Natural killer cell (primary cell): ENCODE measurements at regions not wholly inside any gene's neighbourhood (a gene's known extent, or its start where the extent isn't known, plus 50 kb on each side); places are given as distances from the start of the nearest gene placed in this dataset.
"Not testable (repeated sequence)": the region's sequence is repeated elsewhere in the genome, so short reads cannot be mapped to it uniquely, and the experiment has no call there.

Experiments
- ATAC-seq, 3 donors: fragments of 150-1000 bp in 2 of 3; fragments of 200-7000 bp in 1 of 3; cut with Tn5 transposase; 1 replicate in 1 of 3; 2 replicates in 2 of 3; pipeline ENCODE4 v1.10.0; 2021; ENCODE audit warnings: mild to moderate bottlenecking in 2 of 3, moderate library complexity in 2 of 3
- DNase-seq, 2 donors: peaks; one replicate each; pipeline versions ENCODE4 v3.0.0 to v3.0.0-alpha.2; 2013 to 2021; ENCODE audit warnings: mixed read lengths in 1 of 2
- H3K27ac ChIP-seq: one replicate; pipeline ENCODE4 v1.5.1; 2013; ENCODE audit warnings: mild to moderate bottlenecking, low read length
- H3K27me3 ChIP-seq: one replicate; pipeline ENCODE4 v1.6.1; 2013; ENCODE audit warnings: low read length; ENCODE audit not compliant: control insufficient read depth, insufficient read depth
- H3K36me3 ChIP-seq: one replicate; pipeline ENCODE4 v1.6.1; 2013; ENCODE audit warnings: low read length; ENCODE audit not compliant: control insufficient read depth, insufficient read depth
- H3K4me1 ChIP-seq: one replicate; pipeline ENCODE4 v1.6.1; 2013; ENCODE audit warnings: low read length; ENCODE audit not compliant: control insufficient read depth, insufficient read depth
- H3K4me3 ChIP-seq: one replicate; pipeline ENCODE4 v1.5.1; 2013; ENCODE audit warnings: low read length
- H3K9me3 ChIP-seq: one replicate; pipeline ENCODE4 v1.6.1; 2013; ENCODE audit warnings: low read length; ENCODE audit not compliant: control insufficient read depth, insufficient read depth
- H3K27ac Mint-ChIP-seq, 2 donors: one replicate each; pipeline ENCODE4 v1.8.0; 2022; ENCODE audit warnings: mild to moderate bottlenecking in 2 of 2, mixed read lengths in 2 of 2, moderate library complexity in 1 of 2
- H3K27me3 Mint-ChIP-seq, 2 donors: one replicate each; pipeline ENCODE4 v1.8.0; 2022; ENCODE audit warnings: low read depth in 2 of 2, mixed read lengths in 2 of 2
- H3K36me3 Mint-ChIP-seq: one replicate; pipeline ENCODE4 v1.8.0; 2022; ENCODE audit warnings: mixed read lengths
- H3K4me1 Mint-ChIP-seq, 2 donors: one replicate each; pipeline ENCODE4 v1.8.0; 2022; ENCODE audit warnings: mixed read lengths in 2 of 2
- H3K4me3 Mint-ChIP-seq: one replicate; pipeline ENCODE4 v1.8.0; 2022; ENCODE audit warnings: mild to moderate bottlenecking, moderate library complexity, mixed read lengths
- H3K9me3 Mint-ChIP-seq, 2 donors: one replicate each; pipeline ENCODE4 v1.8.0; 2022; ENCODE audit warnings: mixed read lengths in 2 of 2
- WGBS: methylation state at CpG from one replicate; pipeline ENCODE4 v1.1.7; 2013; ENCODE audit warnings: missing lambda C conversion rate; ENCODE audit not compliant: insufficient coverage; 5-methylcytosine and 5-hydroxymethylcytosine counted together
- intact Hi-C: fragments of 100-400 bp; cut with micrococcal nuclease; formaldehyde crosslinking; loops from one replicate; pipeline ENCODE4 v1.14.2; 2022
- TF ChIP-seq, protein P1 (sequence below): fragments of 200-600 bp; IDR thresholded peaks from one replicate; pipeline ENCODE4 v1.8.0; 2022; ENCODE audit warnings: antibody characterized with exemption

DNA sequence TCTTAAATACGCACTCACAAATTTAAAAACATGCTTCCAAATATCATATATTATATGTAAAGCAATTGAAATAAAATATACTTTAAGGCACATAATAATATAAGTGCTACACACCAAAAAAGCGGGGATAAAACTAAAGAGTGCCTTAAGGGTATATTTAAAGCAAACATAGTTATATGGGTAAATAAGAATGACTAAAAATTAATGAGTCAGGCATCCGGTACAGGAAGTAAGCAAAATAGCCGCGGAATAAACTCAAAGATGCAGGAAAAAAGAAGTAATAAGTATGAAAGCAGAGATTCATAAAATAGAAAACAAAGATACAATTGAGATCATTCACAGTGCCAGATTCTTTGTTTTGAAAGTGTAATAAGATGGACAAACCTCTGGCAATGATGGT lies 503.5 kb upstream of the SOX11 start:
- intact Hi-C loops, result no loop called here
- Mint-ChIP-seq H3K4me1 (no peaks in the 10 kb centered on the region), H3K9me3 (peaks cover 12 to 15% of the 10 kb centered on the region in 2 donors), H3K27ac (no peak overlapping the region), H3K36me3 (peaks cover 7% of the 10 kb centered on the region), H3K27me3 (no peaks in the 10 kb centered on the region), H3K4me3 (no peak overlapping the region)
- DNase-seq, result no peak
- 90% methylated on average over 4 of the region's 5 CpGs for WGBS
- Histone ChIP-seq H3K4me1 (no peaks in the 10 kb centered on the region), H3K27ac (no peak overlapping the region), H3K9me3 (no peaks in the 10 kb centered on the region), H3K36me3 (no peaks in the 10 kb centered on the region), H3K27me3 (no peaks in the 10 kb centered on the region), H3K4me3 (no peak overlapping the region)
- no peak for ATAC-seq
- TF ChIP-seq, protein P1, sequence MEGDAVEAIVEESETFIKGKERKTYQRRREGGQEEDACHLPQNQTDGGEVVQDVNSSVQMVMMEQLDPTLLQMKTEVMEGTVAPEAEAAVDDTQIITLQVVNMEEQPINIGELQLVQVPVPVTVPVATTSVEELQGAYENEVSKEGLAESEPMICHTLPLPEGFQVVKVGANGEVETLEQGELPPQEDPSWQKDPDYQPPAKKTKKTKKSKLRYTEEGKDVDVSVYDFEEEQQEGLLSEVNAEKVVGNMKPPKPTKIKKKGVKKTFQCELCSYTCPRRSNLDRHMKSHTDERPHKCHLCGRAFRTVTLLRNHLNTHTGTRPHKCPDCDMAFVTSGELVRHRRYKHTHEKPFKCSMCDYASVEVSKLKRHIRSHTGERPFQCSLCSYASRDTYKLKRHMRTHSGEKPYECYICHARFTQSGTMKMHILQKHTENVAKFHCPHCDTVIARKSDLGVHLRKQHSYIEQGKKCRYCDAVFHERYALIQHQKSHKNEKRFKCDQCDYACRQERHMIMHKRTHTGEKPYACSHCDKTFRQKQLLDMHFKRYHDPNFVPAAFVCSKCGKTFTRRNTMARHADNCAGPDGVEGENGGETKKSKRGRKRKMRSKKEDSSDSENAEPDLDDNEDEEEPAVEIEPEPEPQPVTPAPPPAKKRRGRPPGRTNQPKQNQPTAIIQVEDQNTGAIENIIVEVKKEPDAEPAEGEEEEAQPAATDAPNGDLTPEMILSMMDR, result no peak

DNA sequence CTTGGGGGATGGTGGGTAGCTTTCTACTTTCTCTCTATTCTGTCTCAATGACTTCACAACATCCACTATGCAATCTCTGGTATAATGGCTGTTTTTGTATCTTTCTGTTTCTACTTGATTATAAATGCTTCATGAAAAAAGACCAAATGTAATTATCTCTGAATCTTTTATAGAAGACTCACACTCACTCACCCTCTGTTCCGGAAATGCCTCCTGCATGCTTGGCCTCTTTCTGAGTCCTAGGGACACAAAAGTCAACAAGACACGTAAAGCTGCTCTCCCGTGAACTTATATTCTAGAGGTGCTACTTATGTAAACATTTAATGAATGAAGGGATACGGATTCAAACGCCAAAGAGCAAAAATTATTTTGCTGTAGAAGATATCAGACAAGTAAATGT lies 502.2 kb upstream of the SOX11 start:
- TF ChIP-seq, protein P1, result no peak
- DNase-seq (no peak), ATAC-seq (no peak)
- Histone ChIP-seq H3K36me3 (no peaks in the 10 kb centered on the region), H3K27ac (no peak overlapping the region), H3K4me3 (no peak overlapping the region), H3K4me1 (no peaks in the 10 kb centered on the region), H3K27me3 (no peaks in the 10 kb centered on the region), H3K9me3 (no peaks in the 10 kb centered on the region)
- Mint-ChIP-seq H3K9me3 (peaks cover 15 to 16% of the 10 kb centered on the region in 2 donors), H3K4me1 (no peaks in the 10 kb centered on the region), H3K36me3 (peaks cover 7% of the 10 kb centered on the region), H3K27ac (no peak overlapping the region), H3K27me3 (no peaks in the 10 kb centered on the region), H3K4me3 (no peak overlapping the region)
- WGBS, result 66% methylated on average over 2 of the region's 5 CpGs
- intact Hi-C loops, result no loop called here

DNA sequence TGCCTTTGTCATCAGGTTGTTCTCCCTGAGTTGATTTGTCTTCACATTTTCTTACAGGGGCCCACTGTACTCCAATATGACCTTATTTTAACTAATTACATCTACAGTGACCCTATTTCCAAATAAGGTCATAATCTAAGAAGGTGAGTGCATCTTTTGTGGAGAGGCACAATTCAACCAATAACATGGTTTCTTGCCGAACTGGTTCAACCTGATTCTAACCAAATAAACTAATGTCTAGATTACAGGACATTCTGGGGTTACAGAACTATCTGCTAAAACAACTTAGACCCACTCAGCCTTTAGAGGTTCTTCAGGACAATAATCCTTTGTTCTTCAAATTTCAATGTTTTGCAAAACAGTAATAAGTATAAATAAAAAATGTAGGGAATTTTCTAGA lies 496.5 kb upstream of the SOX11 start:
- WGBS, result no CpG with 5 or more reads among the region's 1 CpG
- Mint-ChIP-seq H3K36me3 (no peaks in the 10 kb centered on the region), H3K4me1 (no peaks in the 10 kb centered on the region), H3K27ac (no peak overlapping the region), H3K9me3 (peaks cover 7 to 13% of the 10 kb centered on the region in 2 donors), H3K4me3 (no peak overlapping the region), H3K27me3 (no peaks in the 10 kb centered on the region)
- no peak for DNase-seq
- Histone ChIP-seq H3K9me3 (no peaks in the 10 kb centered on the region), H3K27ac (no peak overlapping the region), H3K4me1 (no peaks in the 10 kb centered on the region), H3K4me3 (no peak overlapping the region), H3K27me3 (no peaks in the 10 kb centered on the region), H3K36me3 (no peaks in the 10 kb centered on the region)
- intact Hi-C loops, result no loop called here
- no peak for ATAC-seq
- TF ChIP-seq, protein P1, result no peak

DNA sequence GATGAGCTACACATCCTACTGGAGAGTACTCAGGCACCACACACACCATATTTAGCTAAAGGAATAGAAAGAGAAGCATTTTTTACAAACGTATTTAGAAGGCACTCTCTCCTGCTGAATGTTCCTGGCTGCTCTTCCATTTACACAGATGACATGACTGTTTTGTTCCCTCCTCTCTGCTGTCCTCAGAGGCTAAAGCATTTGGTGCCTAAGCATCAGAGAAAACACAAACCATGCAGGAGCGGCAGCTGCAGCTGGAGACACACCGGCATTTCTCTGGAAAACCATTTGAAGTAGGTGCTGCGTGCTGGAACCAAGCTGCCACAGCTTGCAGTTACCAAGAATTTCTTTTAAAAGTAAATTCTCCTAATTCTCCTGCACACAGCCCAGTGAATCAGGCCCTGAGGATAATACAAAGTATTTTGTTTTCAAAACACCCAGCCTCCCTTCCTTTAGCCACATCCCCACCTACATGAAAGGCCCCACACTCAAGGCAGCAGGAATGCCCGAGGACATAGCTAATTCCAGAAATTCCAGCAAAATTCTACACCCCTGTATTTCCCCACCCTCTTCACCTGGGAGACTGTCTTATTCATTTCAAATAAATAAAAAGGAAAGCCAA lies 488.9 kb upstream of the SOX11 start:
- peaks cover 13 to 14% of the 10 kb centered on the region in 2 donors for H3K9me3 Mint-ChIP-seq
- Histone ChIP-seq H3K27me3 (no peaks in the 10 kb centered on the region), H3K4me3 (no peak overlapping the region), H3K4me1 (no peaks in the 10 kb centered on the region), H3K36me3 (no peaks in the 10 kb centered on the region), H3K9me3 (no peaks in the 10 kb centered on the region), H3K27ac (no peak overlapping the region)
- H3K4me1 Mint-ChIP-seq, result no peaks in the 10 kb centered on the region
- intact Hi-C loops, result no loop called here
- 64% methylated on average over 5 of the region's 5 CpGs for WGBS
- no peak overlapping the region for H3K27ac Mint-ChIP-seq
- H3K4me3 Mint-ChIP-seq, result no peak overlapping the region
- ATAC-seq (no peak), DNase-seq (no peak)
- H3K36me3 Mint-ChIP-seq, result no peaks in the 10 kb centered on the region
- TF ChIP-seq, protein P1, result no peak
- H3K27me3 Mint-ChIP-seq, result no peaks in the 10 kb centered on the region

DNA sequence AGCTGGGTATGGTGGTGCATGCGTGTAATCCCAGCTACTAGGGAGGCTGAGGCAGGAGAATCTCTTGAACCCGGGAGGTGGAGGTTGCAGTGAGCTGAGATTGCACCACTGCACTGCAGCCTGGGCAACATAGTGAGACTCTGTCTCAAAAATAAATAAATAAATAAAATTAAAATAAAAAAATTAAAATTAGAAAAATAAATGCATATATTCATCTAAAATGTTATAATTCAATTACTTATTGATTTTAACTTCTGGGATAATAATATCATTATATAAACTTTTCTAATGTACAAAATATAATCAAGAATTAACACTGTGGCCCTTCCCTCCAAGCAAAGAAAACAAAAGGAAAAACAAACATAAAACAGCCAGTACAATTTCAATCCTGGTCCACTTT lies 485.4 kb upstream of the SOX11 start:
- DNase-seq, intact Hi-C loops, H3K4me3 Mint-ChIP-seq, H3K27me3 Mint-ChIP-seq, H3K27ac Mint-ChIP-seq, H3K27ac ChIP-seq, H3K4me1 ChIP-seq, H3K36me3 ChIP-seq, H3K36me3 Mint-ChIP-seq, H3K4me3 ChIP-seq, H3K27me3 ChIP-seq, H3K4me1 Mint-ChIP-seq, ATAC-seq, H3K9me3 ChIP-seq: not testable (repeated sequence)
- 92% methylated on average over 2 of the region's 2 CpGs for WGBS
- H3K9me3 Mint-ChIP-seq, result peaks cover 9 to 13% of the 10 kb centered on the region in 2 donors
